ENCODE measurements at regions not wholly inside any gene's neighbourhood (a gene's known extent, or its start where the extent isn't known, plus 50 kb on each side); places are given as distances from the start of the nearest gene placed in this dataset.

- Histone ChIP-seq H3K9me3 (replicated peaks; ENCODE audit: control insufficient read depth, insufficient read depth, low read length) (no peaks in the 10 kb centered on the region), H3K4me2 (ENCODE audit: insufficient read depth, low read length) (no peak overlapping the region), H3K27me3 (ENCODE audit: control insufficient read depth in 2 of 2, insufficient read depth in 2 of 2, low read length in 2 of 2) (no peaks in the 10 kb centered on the region), H3K4me3 (replicated peaks in 1 of 3; ENCODE audit: insufficient read depth in 1 of 3, low read depth in 1 of 3, low read length in 3 of 3) (no peak overlapping the region), H3K4me1 (ENCODE audit: control insufficient read depth, extremely low read depth, insufficient read depth, low read length) (peaks cover 6% of the 10 kb centered on the region), H2AFZ (ENCODE audit: low read depth, low read length) (no peak overlapping the region), H3K9me1 (replicated peaks; ENCODE audit: control insufficient read depth, extremely low read depth, insufficient read depth, low read length) (no peaks in the 10 kb centered on the region), H4K20me1 (replicated peaks; ENCODE audit: control insufficient read depth, extremely low read depth, insufficient read depth, low read length) (no peaks in the 10 kb centered on the region), H3K27ac (ENCODE audit: insufficient read depth, low read depth, low read length) (no peak overlapping the region), H3K36me3 (ENCODE audit: control insufficient read depth in 2 of 2, extremely low read depth in 1 of 2, insufficient read depth in 2 of 2, low read length in 2 of 2) (no peaks in the 10 kb centered on the region), H3K9ac (replicated peaks; ENCODE audit: extremely low read depth, insufficient read depth, low read length) (no peak overlapping the region), H3K79me2 (ENCODE audit: control insufficient read depth, insufficient read depth, low read length) (no peaks in the 10 kb centered on the region)
- DNase-seq (ENCODE audit: low read depth, low spot score) (no peak), FAIRE-seq (no peak)
- POLR2A ChIA-PET = no interaction called here
- BruUV-seq (replicated peaks) = no TSS peak
- intact Hi-C loops (cut with micrococcal nuclease) = no loop called here
- dilution Hi-C loops (cut with MboI; ENCODE audit: extremely low pct_ligation_motif_present, low sequenced_read_pairs) = no loop called here
- TF ChIP-seq, protein P1, sequence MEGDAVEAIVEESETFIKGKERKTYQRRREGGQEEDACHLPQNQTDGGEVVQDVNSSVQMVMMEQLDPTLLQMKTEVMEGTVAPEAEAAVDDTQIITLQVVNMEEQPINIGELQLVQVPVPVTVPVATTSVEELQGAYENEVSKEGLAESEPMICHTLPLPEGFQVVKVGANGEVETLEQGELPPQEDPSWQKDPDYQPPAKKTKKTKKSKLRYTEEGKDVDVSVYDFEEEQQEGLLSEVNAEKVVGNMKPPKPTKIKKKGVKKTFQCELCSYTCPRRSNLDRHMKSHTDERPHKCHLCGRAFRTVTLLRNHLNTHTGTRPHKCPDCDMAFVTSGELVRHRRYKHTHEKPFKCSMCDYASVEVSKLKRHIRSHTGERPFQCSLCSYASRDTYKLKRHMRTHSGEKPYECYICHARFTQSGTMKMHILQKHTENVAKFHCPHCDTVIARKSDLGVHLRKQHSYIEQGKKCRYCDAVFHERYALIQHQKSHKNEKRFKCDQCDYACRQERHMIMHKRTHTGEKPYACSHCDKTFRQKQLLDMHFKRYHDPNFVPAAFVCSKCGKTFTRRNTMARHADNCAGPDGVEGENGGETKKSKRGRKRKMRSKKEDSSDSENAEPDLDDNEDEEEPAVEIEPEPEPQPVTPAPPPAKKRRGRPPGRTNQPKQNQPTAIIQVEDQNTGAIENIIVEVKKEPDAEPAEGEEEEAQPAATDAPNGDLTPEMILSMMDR (IDR thresholded peaks at IDR 0.05; ENCODE audit: extremely low read depth in 1 of 2, insufficient read depth in 1 of 2, low read depth in 1 of 2, low read length in 2 of 2) = no peak
- TF ChIP-seq MYC (IDR thresholded peaks at IDR 0.05; ENCODE audit: low read depth, low read length) (no peak), JUN (IDR thresholded peaks at IDR 0.05; ENCODE audit: borderline replicate concordance, insufficient read depth, insufficient read length, low read depth) (no peak), EZH2 (IDR thresholded peaks at IDR 0.05; ENCODE audit: borderline replicate concordance, low read depth, low read length, severe bottlenecking) (no peak), GATA2 (IDR thresholded peaks at IDR 0.05; ENCODE audit: insufficient read depth, insufficient read length, low read depth, low read length) (no peak), FOS (IDR thresholded peaks at IDR 0.05; ENCODE audit: borderline replicate concordance, insufficient read depth, low read length) (no peak), POLR2AphosphoS5 (IDR thresholded peaks at IDR 0.05; ENCODE audit: insufficient read depth, low read depth, low read length) (no peak)
- CTCF ChIA-PET = interaction anchor here (1.3 kb wide), 1 partner anchor 10 kb away, joined by 5 read pairs; no protein-coding TSS in a partner anchor
Measured at GRCh38 chr5:96275051-96275450, 158.0 kb downstream of the PCSK1 start.
